Neuronal stem cell (in vitro differentiated cells): ENCODE measurements at regions not wholly inside any gene's neighbourhood (a gene's known extent, or its start where the extent isn't known, plus 50 kb on each side); places are given as distances from the start of the nearest gene placed in this dataset.

ENCODE experiments used
- DNase-seq: peaks from one replicate; pipeline ENCODE4 v3.0.0-alpha.2; 2013; ENCODE audit warnings: low spot score
- H2AFZ ChIP-seq: one replicate; pipeline ENCODE4 v1.6.1; 2013; ENCODE audit warnings: mild to moderate bottlenecking, low read length, inconsistent platforms
- H2AK5ac ChIP-seq: 2 replicates; pipeline ENCODE4 v1.6.1; 2013; ENCODE audit warnings: low read depth, mild to moderate bottlenecking, inconsistent platforms, low read length, moderate library complexity, mixed read lengths
- H2BK120ac ChIP-seq: 2 replicates; pipeline ENCODE4 v1.6.1; 2013; ENCODE audit warnings: low read depth, mild to moderate bottlenecking, inconsistent platforms, low read length, moderate library complexity, mixed read lengths
- H2BK12ac ChIP-seq: one replicate; pipeline ENCODE4 v1.6.1; 2013; ENCODE audit warnings: low read length, inconsistent platforms
- H2BK15ac ChIP-seq: 2 replicates; pipeline ENCODE4 v1.6.1; 2013; ENCODE audit warnings: mild to moderate bottlenecking, low read length, inconsistent platforms, mixed read lengths
- H2BK5ac ChIP-seq: one replicate; pipeline ENCODE4 v1.6.1; 2013; ENCODE audit warnings: inconsistent platforms, mild to moderate bottlenecking, low read length, moderate library complexity
- H3K14ac ChIP-seq: one replicate; pipeline ENCODE4 v1.6.1; 2013; ENCODE audit warnings: low read length, inconsistent platforms
- H3K18ac ChIP-seq: 2 replicates; pipeline ENCODE4 v1.6.1; 2013; ENCODE audit warnings: low read length, inconsistent platforms
- H3K23ac ChIP-seq: 2 replicates; pipeline ENCODE4 v1.6.1; 2013; ENCODE audit warnings: low read depth, mild to moderate bottlenecking, mixed read lengths, low read length, inconsistent platforms; ENCODE audit not compliant: poor library complexity
- H3K27ac ChIP-seq: replicated peaks from 3 replicates; pipeline ENCODE4 v1.5.1; 2013; ENCODE audit warnings: low read length, inconsistent platforms
- H3K27me3 ChIP-seq, 3 experiments: 2 replicates each; pipeline ENCODE4 v1.6.1; 2013; ENCODE audit warnings: low read length in 3 of 3, mild to moderate bottlenecking in 2 of 3, inconsistent platforms in 1 of 3, low read depth in 1 of 3, mixed read lengths in 1 of 3, moderate library complexity in 1 of 3; ENCODE audit not compliant: control insufficient read depth in 3 of 3, insufficient read depth in 3 of 3
- H3K36me3 ChIP-seq, 2 donors: replicated peaks in 1 of 2; 2 replicates each; pipeline ENCODE4 v1.6.1; 2013; ENCODE audit warnings: low read length in 2 of 2; ENCODE audit not compliant: control insufficient read depth in 2 of 2, insufficient read depth in 2 of 2
- H3K4ac ChIP-seq: 2 replicates; pipeline ENCODE4 v1.6.1; 2013; ENCODE audit warnings: inconsistent platforms, mild to moderate bottlenecking, low read length, moderate library complexity
- H3K4me1 ChIP-seq, 2 donors: 1 replicate in 1 of 2; 2 replicates in 1 of 2; pipeline ENCODE4 v1.6.1; 2013; ENCODE audit warnings: low read length in 2 of 2, low read depth in 1 of 2; ENCODE audit not compliant: control insufficient read depth in 2 of 2, insufficient read depth in 1 of 2
- H3K4me2 ChIP-seq: one replicate; pipeline ENCODE4 v1.6.1; 2013; ENCODE audit warnings: mild to moderate bottlenecking, low read length, inconsistent platforms; ENCODE audit not compliant: insufficient read depth, poor library complexity, severe bottlenecking
- H3K4me3 ChIP-seq, 2 donors: 2 replicates each; pipeline ENCODE4 v1.5.1; 2013; ENCODE audit warnings: low read length in 2 of 2, mild to moderate bottlenecking in 2 of 2, inconsistent platforms in 1 of 2, moderate library complexity in 1 of 2
- H3K79me1 ChIP-seq: one replicate; pipeline ENCODE4 v1.6.1; 2013; ENCODE audit warnings: low read depth, mild to moderate bottlenecking, inconsistent platforms, low read length, moderate library complexity
- H3K9ac ChIP-seq: one replicate; pipeline ENCODE4 v1.6.1; 2013; ENCODE audit warnings: mild to moderate bottlenecking, low read depth, low read length, inconsistent platforms; ENCODE audit not compliant: poor library complexity
- H3K9me3 ChIP-seq, 2 donors: replicated peaks in 1 of 2; 2 replicates each; pipeline versions ENCODE3 to v1.6.1; 2013; ENCODE audit warnings: low read length in 2 of 2, mild to moderate bottlenecking in 2 of 2, inconsistent platforms in 1 of 2, low read depth in 1 of 2, mixed read lengths in 1 of 2, moderate library complexity in 1 of 2; ENCODE audit not compliant: control insufficient read depth in 2 of 2, insufficient read depth in 1 of 2
- H4K8ac ChIP-seq: one replicate; pipeline ENCODE4 v1.6.1; 2013; ENCODE audit warnings: low read depth, mild to moderate bottlenecking, inconsistent platforms, low read length, moderate library complexity
- H4K91ac ChIP-seq: one replicate; pipeline ENCODE4 v1.6.1; 2013; ENCODE audit warnings: low read length, low read depth, mild to moderate bottlenecking, inconsistent platforms; ENCODE audit not compliant: poor library complexity
- WGBS, 2 donors: extraction: QIAGEN DNeasy Blood & Tissue Kit; methylation state at CpG; one replicate each; pipeline ENCODE4 v1.1.7; 2013; ENCODE audit warnings: missing lambda C conversion rate in 2 of 2, mixed read lengths in 1 of 2; ENCODE audit not compliant: insufficient read length in 2 of 2, insufficient replicate concordance in 1 of 2; ENCODE audit errors: extremely low coverage in 2 of 2; 5-methylcytosine and 5-hydroxymethylcytosine counted together

GRCh38 chr7:54857294-54857693 lies 98.3 kb upstream of the SEC61G start:
- WGBS, 2 donors, result no CpG with 5 or more reads among the region's 2 CpGs

GRCh38 chr7:54858008-54858692 lies 99.1 kb upstream of the SEC61G start:
- Histone ChIP-seq H3K36me3 (no peaks in the 10 kb centered on the region), H2AK5ac (no peak overlapping the region), H3K4me2 (no peak overlapping the region), H3K18ac (no peak overlapping the region), H3K4me3 (no peak overlapping the region), H2BK15ac (no peak overlapping the region), H2BK120ac (no peak overlapping the region), H2AFZ (peak overlapping the region; percentile 66), H2BK5ac (no peak overlapping the region), H3K9ac (no peak overlapping the region), H3K14ac (no peak overlapping the region), H3K23ac (no peak overlapping the region), H4K91ac (no peak overlapping the region), H3K27ac (no peak overlapping the region), H3K79me1 (no peaks in the 10 kb centered on the region), H3K4me1 (peaks cover 0 to 6% of the 10 kb centered on the region in 2 donors), H2BK12ac (no peak overlapping the region), H3K9me3 (no peaks in the 10 kb centered on the region), H3K4ac (no peak overlapping the region), H3K27me3 (peaks cover 0 to 4% (median 0%) of the 10 kb centered on the region in 3 experiments), H4K8ac (no peak overlapping the region)
- no CpG with 5 or more reads among the region's 3 CpGs for WGBS, 2 donors
- DNase-seq, result peak; percentile 35

More at GRCh38 chr7:54857294-54857693, 98.3 kb upstream of the SEC61G start:
- no peak overlapping the region for H2AFZ ChIP-seq
- no peak overlapping the region for H3K4me3 ChIP-seq
- no peak overlapping the region for H3K14ac ChIP-seq
- H3K18ac ChIP-seq, result no peak overlapping the region
- H3K9me3 ChIP-seq, result no peaks in the 10 kb centered on the region
- no peak overlapping the region for H2BK12ac ChIP-seq
- H3K79me1 ChIP-seq, result no peaks in the 10 kb centered on the region
- H2BK120ac ChIP-seq, result no peak overlapping the region
- peaks cover 0 to 4% (median 0%) of the 10 kb centered on the region in 3 experiments for H3K27me3 ChIP-seq
- no peak overlapping the region for H3K4me2 ChIP-seq
- no peaks in the 10 kb centered on the region for H3K36me3 ChIP-seq
- no peak overlapping the region for H4K8ac ChIP-seq
- no peak overlapping the region for H3K27ac ChIP-seq
- no peak overlapping the region for H2AK5ac ChIP-seq
- no peak overlapping the region for H3K23ac ChIP-seq
- peaks cover 0 to 6% of the 10 kb centered on the region in 2 donors for H3K4me1 ChIP-seq
- DNase-seq, result no peak
- no peak overlapping the region for H2BK15ac ChIP-seq
- no peak overlapping the region for H3K9ac ChIP-seq
- H2BK5ac ChIP-seq, result no peak overlapping the region
- H4K91ac ChIP-seq, result no peak overlapping the region
- H3K4ac ChIP-seq, result no peak overlapping the region

GRCh38 chr7:54859066-54859465 lies 100.1 kb upstream of the SEC61G start:
- Histone ChIP-seq H3K9me3 (no peaks in the 10 kb centered on the region), H3K27me3 (peaks cover 0 to 4% (median 0%) of the 10 kb centered on the region in 3 experiments), H3K18ac (no peak overlapping the region), H2BK5ac (no peak overlapping the region), H2BK12ac (no peak overlapping the region), H3K4me2 (no peak overlapping the region), H3K79me1 (no peaks in the 10 kb centered on the region), H2AFZ (no peak overlapping the region), H3K23ac (no peak overlapping the region), H4K91ac (no peak overlapping the region), H3K14ac (no peak overlapping the region), H2AK5ac (no peak overlapping the region), H2BK120ac (no peak overlapping the region), H3K4me1 (peaks cover 0 to 7% of the 10 kb centered on the region in 2 donors), H3K9ac (no peak overlapping the region), H2BK15ac (no peak overlapping the region), H4K8ac (no peak overlapping the region), H3K36me3 (no peaks in the 10 kb centered on the region), H3K4ac (no peak overlapping the region), H3K27ac (no peak overlapping the region), H3K4me3 (no peak overlapping the region)
- DNase-seq, result no peak

- Histone ChIP-seq H3K9me3 (no peaks in the 10 kb centered on the region), H2BK120ac (no peak overlapping the region), H4K8ac (no peak overlapping the region), H2AFZ (no peak overlapping the region), H2BK15ac (no peak overlapping the region), H3K4me2 (no peak overlapping the region), H3K23ac (no peak overlapping the region), H3K14ac (no peak overlapping the region), H2BK5ac (no peak overlapping the region), H3K27me3 (peaks cover 0 to 4% (median 0%) of the 10 kb centered on the region in 3 experiments), H4K91ac (no peak overlapping the region), H2AK5ac (no peak overlapping the region), H3K36me3 (no peaks in the 10 kb centered on the region), H2BK12ac (no peak overlapping the region), H3K18ac (no peak overlapping the region), H3K27ac (no peak overlapping the region), H3K4me1 (peaks cover 0 to 9% of the 10 kb centered on the region in 2 donors), H3K4me3 (no peak overlapping the region), H3K4ac (no peak overlapping the region), H3K79me1 (no peaks in the 10 kb centered on the region), H3K9ac (no peak overlapping the region)
- WGBS, 2 donors, result no CpG with 5 or more reads among the region's 4 CpGs
- DNase-seq, result no peak
These were observed 100.5 kb upstream of the SEC61G start for GRCh38 chr7:54859545-54859944.
